ENCODE measurements at regions not wholly inside any gene's neighbourhood (a gene's known extent, or its start where the extent isn't known, plus 50 kb on each side); places are given as distances from the start of the nearest gene placed in this dataset.

DNA sequence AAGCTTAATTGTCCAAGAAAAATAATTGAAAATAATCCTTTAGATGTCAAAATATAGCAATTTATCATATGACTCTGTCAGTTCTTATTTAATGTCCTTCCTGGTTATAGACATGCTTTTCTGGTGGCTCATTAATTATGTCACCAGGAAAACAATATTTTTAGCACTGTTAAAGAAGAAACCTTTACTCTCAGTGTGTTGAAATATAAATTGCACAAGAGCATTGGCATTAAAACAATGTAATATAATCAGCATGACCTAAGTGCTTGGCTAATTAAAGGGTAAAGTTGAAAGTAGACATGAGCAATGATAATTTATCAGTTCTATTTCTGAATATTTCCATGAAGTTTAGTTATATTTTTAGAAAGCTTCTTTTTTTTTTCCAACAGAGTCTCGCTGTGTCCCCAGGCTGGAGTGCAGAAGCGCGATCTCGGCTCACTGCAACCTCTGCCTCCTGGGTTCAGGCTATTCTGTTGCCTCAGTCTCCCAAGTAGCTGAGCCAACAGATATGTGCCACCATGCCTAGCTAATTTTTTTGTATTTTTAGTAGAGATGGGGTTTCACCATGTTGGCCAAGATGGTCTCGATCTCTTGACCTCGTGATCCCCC lies 232.3 kb downstream of the JRKL start:
- no peaks in the 10 kb centered on the region for H3K27me3 ChIP-seq (replicated peaks)
- no peak for DNase-seq
- in situ Hi-C loops (cut with HindIII; ENCODE audit: low pct_ligation_motif_present, low sequenced_read_pairs) = no loop called here
- no peak for TF ChIP-seq CTCF (IDR thresholded peaks at IDR 0.05; ENCODE audit: low read depth, low read length, missing control alignments)
- H3K27ac ChIP-seq = no peak overlapping the region
- H3K36me3 ChIP-seq (replicated peaks) = no peaks in the 10 kb centered on the region
- H3K4me3 ChIP-seq (ENCODE audit: low read depth, low read length) = no peak overlapping the region

DNA sequence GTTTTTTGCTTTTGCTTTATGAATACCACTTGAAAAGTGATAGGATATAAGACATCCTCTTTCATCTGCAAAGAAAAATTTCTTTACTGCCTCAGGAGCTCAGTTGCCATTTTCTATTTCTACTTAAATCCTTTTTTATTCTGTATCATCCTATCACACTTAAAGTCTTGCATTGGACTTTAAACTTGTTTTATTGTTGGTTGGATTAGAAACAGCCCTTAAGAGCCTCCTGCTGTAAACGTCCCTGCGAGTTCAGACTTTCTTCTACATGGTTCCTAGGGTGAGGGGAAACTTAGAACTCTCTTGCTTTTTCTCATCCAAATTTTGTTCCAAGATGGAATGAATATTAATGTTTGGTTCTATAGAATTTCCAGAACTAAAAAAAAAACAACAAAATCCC lies 234.3 kb downstream of the JRKL start:
- no peaks in the 10 kb centered on the region for H3K36me3 ChIP-seq (replicated peaks)
- H3K4me3 ChIP-seq (ENCODE audit: low read depth, low read length) = no peak overlapping the region
- no peak overlapping the region for H3K27ac ChIP-seq
- in situ Hi-C loops (cut with HindIII; ENCODE audit: low pct_ligation_motif_present, low sequenced_read_pairs) = no loop called here
- no peaks in the 10 kb centered on the region for H3K27me3 ChIP-seq (replicated peaks)
- TF ChIP-seq CTCF (IDR thresholded peaks at IDR 0.05; ENCODE audit: low read depth, low read length, missing control alignments) = no peak
- no peak for DNase-seq

GRCh38 chr11:96627376-96627775 lies 237.6 kb downstream of the JRKL start:
- in situ Hi-C loops (cut with HindIII; ENCODE audit: low pct_ligation_motif_present, low sequenced_read_pairs) = no loop called here
- no peaks in the 10 kb centered on the region for H3K27me3 ChIP-seq (replicated peaks)
- DNase-seq = no peak
- no peak overlapping the region for H3K27ac ChIP-seq
- no peak overlapping the region for H3K4me3 ChIP-seq (ENCODE audit: low read depth, low read length)
- no peaks in the 10 kb centered on the region for H3K36me3 ChIP-seq (replicated peaks)
- TF ChIP-seq CTCF (IDR thresholded peaks at IDR 0.05; ENCODE audit: low read depth, low read length, missing control alignments) = no peak

DNA sequence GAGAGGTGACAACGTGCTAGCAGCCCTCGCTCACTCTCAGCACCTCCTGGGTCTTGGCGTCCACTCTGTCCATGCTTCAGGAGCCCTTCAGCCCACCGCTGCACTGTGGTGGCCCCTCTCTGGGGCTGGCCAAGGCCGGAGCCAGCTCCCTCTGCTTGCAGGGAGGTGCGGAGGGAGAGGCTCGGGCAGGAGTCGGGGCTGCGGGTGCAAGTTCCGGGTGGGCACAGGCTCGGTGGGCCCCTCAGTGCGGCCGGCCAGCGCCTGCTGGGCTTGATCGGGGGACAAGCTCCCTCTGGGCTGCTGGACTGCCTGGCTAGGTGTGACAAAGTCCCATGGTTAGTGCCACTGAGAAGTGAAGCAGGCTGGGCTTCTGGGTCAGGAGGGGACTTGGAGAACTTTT lies 245.8 kb downstream of the JRKL start:
- no peak overlapping the region for H3K27ac ChIP-seq
- no peaks in the 10 kb centered on the region for H3K36me3 ChIP-seq (replicated peaks)
- no peak overlapping the region for H3K4me3 ChIP-seq (ENCODE audit: low read depth, low read length)
- no peak for TF ChIP-seq CTCF (IDR thresholded peaks at IDR 0.05; ENCODE audit: low read depth, low read length, missing control alignments)
- in situ Hi-C loops (cut with HindIII; ENCODE audit: low pct_ligation_motif_present, low sequenced_read_pairs) = no loop called here
- H3K27me3 ChIP-seq (replicated peaks) = no peaks in the 10 kb centered on the region
- no peak for DNase-seq

GRCh38 chr11:96641261-96641660 lies 251.4 kb downstream of the JRKL start:
- Histone ChIP-seq H3K36me3 (replicated peaks) (no peaks in the 10 kb centered on the region), H3K27me3 (replicated peaks) (no peaks in the 10 kb centered on the region), H3K27ac (no peak overlapping the region), H3K4me3 (ENCODE audit: low read depth, low read length) (no peak overlapping the region)
- DNase-seq = no peak
- no peak for TF ChIP-seq CTCF (IDR thresholded peaks at IDR 0.05; ENCODE audit: low read depth, low read length, missing control alignments)
- in situ Hi-C loops (cut with HindIII; ENCODE audit: low pct_ligation_motif_present, low sequenced_read_pairs) = no loop called here

DNA sequence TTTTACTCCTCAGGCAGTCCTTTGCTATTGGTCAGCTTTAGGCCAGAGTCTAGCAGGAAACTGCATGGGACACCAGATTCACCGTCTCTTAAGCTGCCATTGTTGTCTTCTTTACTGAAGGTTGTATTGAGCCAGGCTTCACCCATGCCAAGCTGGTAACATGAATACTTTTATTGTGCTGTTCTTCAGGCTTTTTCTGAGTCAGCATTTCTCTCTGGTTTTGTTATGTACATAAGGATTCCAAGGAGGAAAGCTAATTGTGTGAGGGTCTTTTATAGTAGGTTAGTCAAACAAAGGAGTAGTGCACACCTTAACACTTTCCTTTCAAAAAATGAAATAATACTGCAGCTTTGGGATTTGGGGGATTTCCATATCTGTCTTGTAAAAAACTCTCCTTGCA lies 252.8 kb downstream of the JRKL start:
- DNase-seq = no peak
- TF ChIP-seq CTCF (IDR thresholded peaks at IDR 0.05; ENCODE audit: low read depth, low read length, missing control alignments) = no peak
- Histone ChIP-seq H3K27ac (no peak overlapping the region), H3K4me3 (ENCODE audit: low read depth, low read length) (no peak overlapping the region), H3K27me3 (replicated peaks) (no peaks in the 10 kb centered on the region), H3K36me3 (replicated peaks) (no peaks in the 10 kb centered on the region)
- in situ Hi-C loops (cut with HindIII; ENCODE audit: low pct_ligation_motif_present, low sequenced_read_pairs) = no loop called here

Data from brain microvascular endothelial cell (primary cell).